A549 (cell line): ENCODE measurements at regions not wholly inside any gene's neighbourhood (a gene's known extent, or its start where the extent isn't known, plus 50 kb on each side); places are given as distances from the start of the nearest gene placed in this dataset.

Source experiments
- ATAC-seq, 2 experiments: fragments of 200-7000 bp in 1 of 2; fragments of >200 bp in 1 of 2; cut with Nextera tagmentation in 1 of 2; cut with Tn5 transposase in 1 of 2; 3 replicates each; pipeline versions ENCODE4 v1.8.0 to v1.9.1; 2018 to 2020; ENCODE audit warnings: mild to moderate bottlenecking in 1 of 2, moderate library complexity in 1 of 2
- CTCF ChIA-PET: fragments of 300-600 bp; sonication (Branson Sonifier 250); formaldehyde crosslinking; extraction: SDS; loops from one replicate; lab custom pipeline; 2021; ENCODE audit warnings: antibody characterized with exemption, inconsistent platforms; lab: Yijun Ruan, JAX
- POLR2A ChIA-PET: fragments of 350-600 bp; formaldehyde crosslinking; extraction: SDS; loops from one replicate; lab custom pipeline; 2021; ENCODE audit warnings: antibody characterized with exemption, inconsistent platforms; lab: Yijun Ruan, JAX
- DNase-seq, 2 experiments: peaks; one replicate each; pipeline versions ENCODE4 v3.0.0 to v3.0.0-alpha.2; 2011 to 2016; ENCODE audit warnings: low read depth in 1 of 2, low spot score in 1 of 2
- FAIRE-seq: peaks from 2 replicates; lab custom pipeline; 2011; peaks lifted over from hg19 to GRCh38; lab: Jason Lieb, UNC
- H3K27ac ChIP-seq, 2 experiments: fragments of >200 bp; sonication (Bioruptor Twin); formaldehyde crosslinking; 3 replicates each; pipeline ENCODE4 v1.5.1; 2016 to 2017
- H3K4me1 ChIP-seq: fragments of >200 bp; sonication (Bioruptor Twin); formaldehyde crosslinking; 3 replicates; pipeline ENCODE4 v1.6.1; 2016
- H3K4me2 ChIP-seq: fragments of >200 bp; sonication (Bioruptor Twin); formaldehyde crosslinking; 3 replicates; pipeline ENCODE4 v1.6.1; 2016
- H3K4me3 ChIP-seq: fragments of >200 bp; sonication (Bioruptor Twin); formaldehyde crosslinking; 3 replicates; pipeline ENCODE4 v1.5.1; 2016
- H3K9me3 ChIP-seq: fragments of >200 bp; sonication (Bioruptor Twin); formaldehyde crosslinking; 3 replicates; pipeline ENCODE4 v1.6.1; 2016
- CHD2 ChIP-seq: fragments of 150-350 bp; IDR thresholded peaks from 2 replicates; pipeline ENCODE4 v1.6.1; 2014; ENCODE audit warnings: low read length; ENCODE audit not compliant: partially characterized antibody
- E2F6 ChIP-seq: IDR thresholded peaks from 2 replicates; pipeline ENCODE4 v1.6.1; 2012; ENCODE audit warnings: low read depth, borderline replicate concordance
- EHF ChIP-seq: fragments of 250-450 bp; sonication (Bioruptor Pico); IDR thresholded peaks from 2 replicates; pipeline ENCODE4 v1.5.0; 2020; ENCODE audit warnings: mild to moderate bottlenecking
- EHMT2 ChIP-seq: fragments of 200-600 bp; sonication (generic); IDR thresholded peaks from 2 replicates; pipeline ENCODE4 v1.6.1; 2016; ENCODE audit warnings: antibody characterized with exemption, low read depth, mild to moderate bottlenecking, moderate library complexity
- ELK1 ChIP-seq: fragments of 150-350 bp; IDR thresholded peaks from 2 replicates; pipeline ENCODE4 v1.6.1; 2014; ENCODE audit warnings: low read depth, mild to moderate bottlenecking, low read length
- FOSL2 ChIP-seq, 2 experiments: fragments of 450-650 bp in 1 of 2; fragments of >200 bp in 1 of 2; sonication (Bioruptor Twin) in 1 of 2; formaldehyde crosslinking; IDR thresholded peaks; 2 replicates each; pipeline versions ENCODE4 v1.5.0 to v1.6.1; 2016 to 2020; ENCODE audit warnings: mild to moderate bottlenecking in 1 of 2, moderate library complexity in 1 of 2
- FOXS1 ChIP-seq: fragments of 250-450 bp; sonication (Bioruptor Pico); IDR thresholded peaks from 2 replicates; pipeline ENCODE4 v1.5.0; 2020; ENCODE audit warnings: mild to moderate bottlenecking, moderate library complexity
- HES2 ChIP-seq: fragments of >200 bp; sonication (Bioruptor Twin); formaldehyde crosslinking; IDR thresholded peaks from 2 replicates; pipeline ENCODE4 v1.6.1; 2016
- HMGXB4 ChIP-seq: fragments of 250-450 bp; sonication (Bioruptor Pico); IDR thresholded peaks from 2 replicates; pipeline ENCODE4 v1.5.0; 2021; ENCODE audit warnings: mild to moderate bottlenecking, moderate library complexity, borderline replicate concordance
- HOXA7 ChIP-seq: fragments of 250-450 bp; sonication (Bioruptor Pico); IDR thresholded peaks from 2 replicates; pipeline ENCODE4 v1.5.0; 2020; ENCODE audit warnings: mild to moderate bottlenecking, moderate library complexity
- HOXB13 ChIP-seq: fragments of 250-450 bp; sonication (Bioruptor Pico); IDR thresholded peaks from 2 replicates; pipeline ENCODE4 v1.5.0; 2020; ENCODE audit warnings: low read depth, mild to moderate bottlenecking, moderate library complexity
- JUNB ChIP-seq: fragments of >200 bp; sonication (Bioruptor Twin); formaldehyde crosslinking; IDR thresholded peaks from 2 replicates; pipeline ENCODE4 v1.6.1; 2016
- KDM1A ChIP-seq: fragments of 200-600 bp; sonication (generic); IDR thresholded peaks from 2 replicates; pipeline ENCODE4 v1.6.1; 2016; ENCODE audit warnings: low read depth, mild to moderate bottlenecking
- KDM5A ChIP-seq: fragments of 200-600 bp; sonication (generic); IDR thresholded peaks from 2 replicates; pipeline ENCODE4 v1.6.1; 2016; ENCODE audit warnings: antibody characterized with exemption, mild to moderate bottlenecking
- MAFK ChIP-seq: fragments of 450-650 bp; IDR thresholded peaks from 2 replicates; pipeline ENCODE4 v1.6.1; 2014; ENCODE audit not compliant: partially characterized antibody
- NPAS2 ChIP-seq: fragments of 250-450 bp; sonication (Bioruptor Pico); IDR thresholded peaks from 2 replicates; pipeline ENCODE4 v1.8.0; 2022; ENCODE audit warnings: mild to moderate bottlenecking, moderate library complexity, borderline replicate concordance
- SMC3 ChIP-seq: fragments of >200 bp; sonication (Bioruptor Twin); formaldehyde crosslinking; IDR thresholded peaks from 3 replicates; pipeline ENCODE4 v1.6.1; 2018; ENCODE audit warnings: inconsistent platforms
- TP53 ChIP-seq: fragments of 250-450 bp; sonication (Bioruptor Pico); IDR thresholded peaks from 2 replicates; pipeline ENCODE4 v1.5.0; 2021; ENCODE audit warnings: mild to moderate bottlenecking, moderate library complexity
- ZC3H11A ChIP-seq: fragments of 450-650 bp; IDR thresholded peaks from 2 replicates; pipeline ENCODE4 v1.6.1; 2014; ENCODE audit warnings: antibody characterized with exemption, mild to moderate bottlenecking
- ZFP36 ChIP-seq: fragments of 450-650 bp; IDR thresholded peaks from 2 replicates; pipeline ENCODE4 v1.6.1; 2014; ENCODE audit warnings: borderline replicate concordance; ENCODE audit not compliant: partially characterized antibody
- ZNF302 ChIP-seq: fragments of 250-450 bp; sonication (Bioruptor Pico); IDR thresholded peaks from 2 replicates; pipeline ENCODE4 v1.9.0; 2021; ENCODE audit warnings: inconsistent platforms, mild to moderate bottlenecking, moderate library complexity
- WGBS: methylation state at CpG from one replicate; pipeline ENCODE4 v1.1.6; 2017; ENCODE audit errors: missing lambda C conversion rate; 5-methylcytosine and 5-hydroxymethylcytosine counted together

- POLR2A ChIA-PET = no interaction called here
- FAIRE-seq = no peak
- Histone ChIP-seq H3K4me1 (no peaks in the 10 kb centered on the region), H3K4me3 (no peak overlapping the region), H3K27ac (no peak overlapping the region), H3K4me2 (no peak overlapping the region), H3K9me3 (no peaks in the 10 kb centered on the region)
- ATAC-seq = no peak
- TF ChIP-seq ELK1 (no peak), TP53 (CRISPR knock-in tag) (no peak), HMGXB4 (CRISPR knock-in tag) (no peak), HES2 (no peak), HOXA7 (CRISPR knock-in tag) (no peak), ZC3H11A (no peak), FOXS1 (no peak), E2F6 (no peak), FOSL2 (IDR thresholded peaks at IDR 0.05) (no peak), FOSL2 (CRISPR knock-in tag; IDR thresholded peaks at IDR 0.05) (no peak), KDM1A (no peak), EHF (CRISPR knock-in tag) (no peak), JUNB (no peak), ZNF302 (CRISPR knock-in tag) (no peak), CHD2 (no peak), HOXB13 (CRISPR knock-in tag) (no peak), EHMT2 (no peak)
- TF ChIP-seq, all 56 proteins: peak for 0
- 0% methylated on average over 1 of the region's 1 CpG for WGBS
- no peak for DNase-seq
- CTCF ChIA-PET = no interaction called here
Measured at GRCh38 chr3:99543796-99544195, 94.6 kb upstream of the COL8A1 start.

- ChIA-PET POLR2A (no interaction called here), CTCF (no interaction called here)
- TF ChIP-seq KDM5A = no peak
- TF ChIP-seq HES2 = no peak
- no peak for TF ChIP-seq SMC3
- no peak for TF ChIP-seq NPAS2 (CRISPR knock-in tag)
- peak; percentile 66 for TF ChIP-seq MAFK
- TF ChIP-seq ZFP36 = no peak
- H3K9me3 ChIP-seq = no peaks in the 10 kb centered on the region
- DNase-seq = no peak
- FAIRE-seq = no peak
- ATAC-seq = no peak
- 35% methylated on average over 4 of the region's 4 CpGs for WGBS
- H3K4me2 ChIP-seq = no peak overlapping the region
- H3K4me3 ChIP-seq = no peak overlapping the region
- H3K4me1 ChIP-seq = no peaks in the 10 kb centered on the region
- no peak overlapping the region for H3K27ac ChIP-seq
Measured at GRCh38 chr3:99542767-99543518, 95.5 kb upstream of the COL8A1 start.
